ENCODE measurements at regions not wholly inside any gene's neighbourhood (a gene's known extent, or its start where the extent isn't known, plus 50 kb on each side); places are given as distances from the start of the nearest gene placed in this dataset.
"Not testable (repeated sequence)": the region's sequence is repeated elsewhere in the genome, so short reads cannot be mapped to it uniquely, and the experiment has no call there.

GRCh38 chr5:101455851-101456250 is 552.8 kb upstream of the ST8SIA4 start:
- Mint-ChIP-seq H3K27ac (no peak overlapping the region), H3K4me1 (no peaks in the 10 kb centered on the region), H3K36me3 (ENCODE audit: low read depth) (no peaks in the 10 kb centered on the region), H3K27me3 (peaks cover 3% of the 10 kb centered on the region), H3K9me3 (ENCODE audit: low read depth) (no peaks in the 10 kb centered on the region), H3K4me3 (no peak overlapping the region)
- POLR2A ChIA-PET, result no interaction called here
- ATAC-seq (no peak), DNase-seq (no peak)
- CTCF ChIA-PET, result no interaction called here
- intact Hi-C loops (cut with DNase I, micrococcal nuclease), result no loop called here

- intact Hi-C loops (cut with DNase I, micrococcal nuclease), result no loop called here
- peaks cover 3% of the 10 kb centered on the region for H3K27me3 Mint-ChIP-seq
- no peaks in the 10 kb centered on the region for H3K9me3 Mint-ChIP-seq (ENCODE audit: low read depth)
- no peak for DNase-seq
- ChIA-PET POLR2A (no interaction called here), CTCF (interaction anchor here (0.6 kb wide), 1 partner anchor 930 kb away, joined by 5 read pairs; no protein-coding TSS in a partner anchor)
- no peaks in the 10 kb centered on the region for H3K36me3 Mint-ChIP-seq (ENCODE audit: low read depth)
- no peak overlapping the region for H3K4me3 Mint-ChIP-seq
- no peaks in the 10 kb centered on the region for H3K4me1 Mint-ChIP-seq
- ATAC-seq, result no peak
- no peak overlapping the region for H3K27ac Mint-ChIP-seq
Measured at GRCh38 chr5:101455048-101455447, 552.0 kb upstream of the ST8SIA4 start.

- H3K27me3 Mint-ChIP-seq, result not testable (repeated sequence)
Measured at GRCh38 chr5:101442281-101442680, 539.2 kb upstream of the ST8SIA4 start.

GRCh38 chr5:101440173-101440572 is 537.1 kb upstream of the ST8SIA4 start:
- no peaks in the 10 kb centered on the region for H3K36me3 Mint-ChIP-seq (ENCODE audit: low read depth)
- H3K27ac Mint-ChIP-seq, result no peak overlapping the region
- no peaks in the 10 kb centered on the region for H3K9me3 Mint-ChIP-seq (ENCODE audit: low read depth)
- H3K27me3 Mint-ChIP-seq, result no peaks in the 10 kb centered on the region
- POLR2A ChIA-PET, result no interaction called here
- DNase-seq, result no peak
- intact Hi-C loops (cut with DNase I, micrococcal nuclease), result no loop called here
- ATAC-seq, result no peak
- CTCF ChIA-PET, result interaction anchor here (0.5 kb wide), 1 partner anchor 46 kb away, joined by 3 read pairs; no protein-coding TSS in a partner anchor
- no peaks in the 10 kb centered on the region for H3K4me1 Mint-ChIP-seq
- H3K4me3 Mint-ChIP-seq, result no peak overlapping the region

More at GRCh38 chr5:101442281-101442680, 539.2 kb upstream of the ST8SIA4 start:
- H3K4me3 Mint-ChIP-seq; H3K27ac Mint-ChIP-seq; H3K9me3 Mint-ChIP-seq (ENCODE audit: low read depth); intact Hi-C loops (cut with DNase I, micrococcal nuclease); DNase-seq; H3K4me1 Mint-ChIP-seq; CTCF ChIA-PET; ATAC-seq; POLR2A ChIA-PET; H3K36me3 Mint-ChIP-seq (ENCODE audit: low read depth): not testable (repeated sequence)

DNA sequence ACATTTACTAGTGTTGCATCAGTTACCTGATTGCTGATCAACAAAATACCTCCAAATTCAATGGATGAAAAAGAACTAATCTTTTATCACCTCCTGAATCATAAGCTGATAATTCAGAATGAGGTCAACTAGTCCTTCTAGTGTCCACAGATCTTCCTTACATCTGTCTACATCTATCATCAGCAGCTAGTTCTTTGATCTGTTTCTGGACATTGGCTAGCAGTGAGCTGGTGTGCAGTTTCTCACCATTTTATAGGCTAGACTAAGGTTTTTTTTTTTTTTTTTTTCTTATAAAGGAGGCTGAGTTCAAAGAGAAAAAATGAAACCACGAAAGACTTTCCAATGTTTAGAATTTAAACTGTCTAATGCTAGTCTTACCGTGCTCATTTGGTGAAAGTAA is 534.3 kb upstream of the ST8SIA4 start:
- Mint-ChIP-seq H3K36me3 (ENCODE audit: low read depth) (no peaks in the 10 kb centered on the region), H3K9me3 (ENCODE audit: low read depth) (no peaks in the 10 kb centered on the region), H3K27ac (no peak overlapping the region), H3K27me3 (no peaks in the 10 kb centered on the region), H3K4me3 (no peak overlapping the region), H3K4me1 (no peaks in the 10 kb centered on the region)
- ATAC-seq (no peak), DNase-seq (no peak)
- CTCF ChIA-PET, result no interaction called here
- intact Hi-C loops (cut with DNase I, micrococcal nuclease), result no loop called here
- POLR2A ChIA-PET, result no interaction called here

DNA sequence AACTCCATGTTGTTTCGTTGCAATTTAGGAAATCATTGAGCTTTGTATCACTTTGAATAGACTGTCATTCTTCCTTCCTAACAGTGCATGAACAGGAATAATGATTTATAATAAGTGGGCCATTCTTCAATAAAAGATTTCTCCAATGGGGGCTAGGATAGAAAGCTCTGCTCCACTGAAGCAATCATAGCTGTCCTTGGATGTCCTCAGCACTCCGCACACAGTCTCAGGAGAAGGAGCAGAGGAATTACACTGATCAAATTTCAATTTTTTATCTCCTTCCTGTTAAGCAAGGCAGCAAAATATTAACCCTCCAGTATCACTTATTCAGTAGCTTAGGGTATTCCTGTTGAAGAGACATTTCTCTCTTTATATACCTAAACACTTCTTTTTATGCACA is 532.7 kb upstream of the ST8SIA4 start:
- ChIA-PET CTCF (interaction anchor here (0.6 kb wide), 1 partner anchor 52 kb away, joined by 3 read pairs; no protein-coding TSS in a partner anchor), POLR2A (no interaction called here)
- Mint-ChIP-seq H3K27ac (no peak overlapping the region), H3K27me3 (no peaks in the 10 kb centered on the region), H3K4me1 (no peaks in the 10 kb centered on the region), H3K9me3 (ENCODE audit: low read depth) (no peaks in the 10 kb centered on the region), H3K36me3 (ENCODE audit: low read depth) (no peaks in the 10 kb centered on the region), H3K4me3 (no peak overlapping the region)
- ATAC-seq (no peak), DNase-seq (no peak)
- intact Hi-C loops (cut with DNase I, micrococcal nuclease), result no loop called here

- H3K4me1 Mint-ChIP-seq, result no peaks in the 10 kb centered on the region
- H3K36me3 Mint-ChIP-seq (ENCODE audit: low read depth), result no peaks in the 10 kb centered on the region
- H3K9me3 Mint-ChIP-seq (ENCODE audit: low read depth), result peaks cover 4% of the 10 kb centered on the region
- intact Hi-C loops (cut with DNase I, micrococcal nuclease), result no loop called here
- H3K4me3 Mint-ChIP-seq, result no peak overlapping the region
- H3K27me3 Mint-ChIP-seq, result no peaks in the 10 kb centered on the region
- no peak for ATAC-seq
- no peak overlapping the region for H3K27ac Mint-ChIP-seq
- DNase-seq, result no peak
- CTCF ChIA-PET, result no interaction called here
- POLR2A ChIA-PET, result no interaction called here
Measured at GRCh38 chr5:101431201-101431600, 528.1 kb upstream of the ST8SIA4 start.

- H3K4me1 Mint-ChIP-seq, result no peaks in the 10 kb centered on the region
- H3K27ac Mint-ChIP-seq, result no peak overlapping the region
- ChIA-PET POLR2A (no interaction called here), CTCF (no interaction called here)
- no peaks in the 10 kb centered on the region for H3K36me3 Mint-ChIP-seq (ENCODE audit: low read depth)
- peaks cover 4% of the 10 kb centered on the region for H3K9me3 Mint-ChIP-seq (ENCODE audit: low read depth)
- H3K4me3 Mint-ChIP-seq, result no peak overlapping the region
- intact Hi-C loops (cut with DNase I, micrococcal nuclease), result no loop called here
- DNase-seq (no peak), ATAC-seq (no peak)
- H3K27me3 Mint-ChIP-seq, result no peaks in the 10 kb centered on the region
Measured at GRCh38 chr5:101430551-101430950, 527.5 kb upstream of the ST8SIA4 start.

DNA sequence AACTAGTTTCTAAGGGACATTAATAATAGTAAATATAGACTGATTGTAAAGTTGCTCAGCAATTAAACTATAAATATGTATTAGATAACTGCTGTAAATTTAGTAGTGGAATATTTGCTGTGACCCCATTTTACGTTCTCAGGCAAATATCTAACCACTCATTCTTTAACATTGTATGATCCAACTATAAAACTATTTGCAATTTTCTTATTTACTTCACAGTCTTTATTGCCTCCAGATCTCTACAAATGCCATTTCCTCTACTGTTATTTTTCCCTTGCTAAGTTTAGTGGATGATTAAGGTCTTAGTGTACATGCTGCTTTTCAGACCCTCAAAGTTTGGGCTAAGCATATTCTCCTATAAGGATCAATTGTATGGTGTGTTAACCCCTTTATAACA is 526.2 kb upstream of the ST8SIA4 start:
- no peaks in the 10 kb centered on the region for H3K36me3 Mint-ChIP-seq (ENCODE audit: low read depth)
- ChIA-PET CTCF (no interaction called here), POLR2A (interaction anchor here (0.6 kb wide), 1 partner anchor 663 kb away, joined by 4 read pairs; no protein-coding TSS in a partner anchor)
- H3K4me1 Mint-ChIP-seq, result no peaks in the 10 kb centered on the region
- H3K27me3 Mint-ChIP-seq, result no peaks in the 10 kb centered on the region
- H3K4me3 Mint-ChIP-seq, result no peak overlapping the region
- DNase-seq, result no peak
- intact Hi-C loops (cut with DNase I, micrococcal nuclease), result no loop called here
- ATAC-seq, result no peak
- H3K27ac Mint-ChIP-seq, result no peak overlapping the region
- peaks cover 4% of the 10 kb centered on the region for H3K9me3 Mint-ChIP-seq (ENCODE audit: low read depth)

DNA sequence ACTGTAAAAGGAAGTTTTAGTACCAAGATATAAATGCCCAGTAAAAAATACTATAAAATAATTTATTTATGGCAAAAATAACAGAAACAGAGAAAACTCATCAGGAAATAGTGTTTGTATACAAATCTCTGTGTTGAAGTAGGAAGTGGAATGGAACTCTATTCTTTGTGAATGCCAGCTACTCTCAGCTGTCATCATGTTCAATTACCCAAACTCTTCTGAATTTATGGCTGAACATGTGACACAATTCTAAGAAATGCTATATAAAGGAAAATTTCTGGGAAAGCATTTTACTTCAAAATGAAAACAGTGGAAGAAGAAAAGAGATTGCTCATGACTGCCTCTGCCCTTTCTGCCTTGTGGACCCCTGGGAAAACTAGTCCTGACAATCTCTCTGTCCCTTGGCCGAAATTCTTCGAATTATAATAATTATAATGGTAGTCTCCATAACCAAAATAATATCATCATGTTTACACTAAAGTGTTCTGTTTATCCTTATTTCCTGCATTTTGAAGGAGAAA is 522.3 kb upstream of the ST8SIA4 start:
- ChIA-PET POLR2A (no interaction called here), CTCF (no interaction called here)
- intact Hi-C loops (cut with DNase I, micrococcal nuclease), result no loop called here
- H3K4me1 Mint-ChIP-seq, result no peaks in the 10 kb centered on the region
- no peaks in the 10 kb centered on the region for H3K27me3 Mint-ChIP-seq
- no peak overlapping the region for H3K27ac Mint-ChIP-seq
- DNase-seq, result no peak
- no peak for ATAC-seq
- peaks cover under 1% of the 10 kb centered on the region for H3K9me3 Mint-ChIP-seq (ENCODE audit: low read depth)
- H3K36me3 Mint-ChIP-seq (ENCODE audit: low read depth), result no peaks in the 10 kb centered on the region
- no peak overlapping the region for H3K4me3 Mint-ChIP-seq

- Mint-ChIP-seq H3K4me1 (no peaks in the 10 kb centered on the region), H3K27me3 (no peaks in the 10 kb centered on the region), H3K9me3 (ENCODE audit: low read depth) (no peaks in the 10 kb centered on the region), H3K36me3 (ENCODE audit: low read depth) (no peaks in the 10 kb centered on the region), H3K27ac (no peak overlapping the region), H3K4me3 (no peak overlapping the region)
- POLR2A ChIA-PET, result no interaction called here
- intact Hi-C loops (cut with DNase I, micrococcal nuclease), result no loop called here
- ATAC-seq (no peak), DNase-seq (no peak)
- CTCF ChIA-PET, result no interaction called here
Measured at GRCh38 chr5:101424530-101425175, 521.6 kb upstream of the ST8SIA4 start.

GRCh38 chr5:101418713-101419118 is 515.6 kb upstream of the ST8SIA4 start:
- CTCF ChIA-PET, result no interaction called here
- Mint-ChIP-seq H3K4me3 (no peak overlapping the region), H3K27ac (no peak overlapping the region), H3K4me1 (no peaks in the 10 kb centered on the region), H3K9me3 (ENCODE audit: low read depth) (no peaks in the 10 kb centered on the region), H3K36me3 (ENCODE audit: low read depth) (no peaks in the 10 kb centered on the region), H3K27me3 (no peaks in the 10 kb centered on the region)
- DNase-seq (no peak), ATAC-seq (no peak)
- POLR2A ChIA-PET, result no interaction called here
- intact Hi-C loops (cut with DNase I, micrococcal nuclease), result no loop called here

Measured in activated CD4-positive, alpha-beta T cell treated with anti-CD3 and anti-CD28 coated beads for 36 hours (primary cell).